SHP77 (cell line): ENCODE measurements at regions not wholly inside any gene's neighbourhood (a gene's known extent, or its start where the extent isn't known, plus 50 kb on each side); places are given as distances from the start of the nearest gene placed in this dataset.
"Not testable (repeated sequence)": the region's sequence is repeated elsewhere in the genome, so short reads cannot be mapped to it uniquely, and the experiment has no call there.

ENCODE experiments used
- DNase-seq, 2 experiments: peaks; one replicate each; lab custom pipeline; 2025; lab: John Stamatoyannopoulos, UW

DNA sequence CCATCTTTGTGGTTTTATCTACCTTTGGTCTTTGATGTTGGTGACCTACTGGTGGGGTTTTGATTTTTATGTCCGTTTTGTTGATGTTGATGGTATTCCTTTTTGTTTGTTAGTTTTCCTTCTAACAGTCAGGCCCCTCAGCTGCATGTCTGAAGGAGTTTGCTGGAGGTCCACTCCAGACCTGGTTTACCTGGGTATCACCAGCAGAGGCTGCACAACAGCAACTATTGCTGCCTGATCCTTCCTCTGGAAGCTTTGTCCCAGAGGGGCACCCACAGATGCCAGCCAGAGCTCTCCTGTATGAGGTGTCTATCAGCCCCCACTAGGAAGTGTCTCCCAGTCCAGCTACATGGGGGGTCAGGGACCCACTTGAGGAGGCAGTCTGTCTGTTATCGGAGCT is 199.3 kb upstream of the WDFY3 start:
- no peak for DNase-seq

DNA sequence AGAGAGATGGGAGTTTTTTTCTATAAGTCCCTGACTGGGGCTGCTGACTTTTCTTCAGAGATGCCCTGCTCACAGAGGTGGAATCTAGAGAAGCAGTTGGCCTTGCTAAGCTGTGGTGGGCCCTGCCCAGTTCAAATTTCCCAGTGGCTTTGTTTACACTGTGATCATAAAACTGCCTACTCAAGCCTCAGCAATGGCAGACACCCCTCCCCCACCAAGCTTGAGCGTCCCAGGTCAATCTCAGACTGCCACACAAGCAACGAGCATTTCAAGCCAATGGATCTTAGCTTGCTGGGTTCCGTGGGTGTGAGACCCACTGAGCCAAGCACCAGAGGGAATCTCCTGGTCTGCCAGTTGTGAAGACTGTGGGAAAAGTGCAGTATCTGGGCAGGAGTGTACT is 199.8 kb upstream of the WDFY3 start:
- DNase-seq: peak; percentile 51 to 64

DNA sequence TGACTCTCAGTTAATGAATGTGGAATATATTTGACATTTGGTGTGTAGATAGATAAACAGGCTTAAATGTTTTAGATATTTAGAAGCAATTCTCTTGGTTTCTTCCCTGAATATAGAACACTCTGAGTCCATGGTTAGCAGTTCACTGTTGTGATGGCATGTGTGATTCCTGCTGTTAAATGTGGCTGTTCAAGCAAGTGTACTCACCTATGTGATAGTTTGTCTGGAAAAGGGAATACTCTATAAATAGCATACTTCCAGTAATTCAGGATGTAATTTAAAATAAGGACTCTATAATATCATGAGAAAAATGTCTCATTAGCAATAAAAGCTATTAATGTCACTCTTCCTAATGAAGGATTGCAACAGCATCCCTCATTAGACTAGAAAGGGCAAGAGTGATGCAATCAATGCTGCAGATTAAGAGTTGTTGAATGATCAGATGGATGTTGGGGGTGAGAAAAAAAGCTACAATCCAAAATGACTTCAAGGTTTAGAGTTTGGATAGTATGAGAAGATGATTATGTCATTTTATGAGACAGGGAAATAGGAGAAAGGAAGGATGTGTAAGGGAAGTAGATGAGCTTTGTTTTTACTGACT is 201.8 kb upstream of the WDFY3 start:
- DNase-seq: no peak

DNA sequence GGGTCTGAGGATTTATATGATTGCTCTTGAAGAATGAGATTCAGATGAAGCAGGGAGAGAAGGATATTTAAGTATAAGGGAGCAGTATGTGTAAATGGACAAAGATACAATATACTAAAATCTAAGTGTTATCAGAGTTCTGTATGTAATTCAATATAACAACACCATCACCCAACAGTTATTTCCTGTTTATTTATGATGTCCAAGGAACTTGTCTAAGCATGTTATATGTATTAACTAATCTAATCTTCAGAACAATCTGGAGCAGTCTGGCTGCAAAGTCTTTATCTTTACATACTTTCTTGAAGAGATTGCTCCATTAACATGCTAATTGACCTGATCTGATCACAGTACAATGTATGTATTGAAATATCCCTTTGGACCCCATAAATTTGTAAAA is 203.8 kb upstream of the WDFY3 start:
- DNase-seq: no peak

DNA sequence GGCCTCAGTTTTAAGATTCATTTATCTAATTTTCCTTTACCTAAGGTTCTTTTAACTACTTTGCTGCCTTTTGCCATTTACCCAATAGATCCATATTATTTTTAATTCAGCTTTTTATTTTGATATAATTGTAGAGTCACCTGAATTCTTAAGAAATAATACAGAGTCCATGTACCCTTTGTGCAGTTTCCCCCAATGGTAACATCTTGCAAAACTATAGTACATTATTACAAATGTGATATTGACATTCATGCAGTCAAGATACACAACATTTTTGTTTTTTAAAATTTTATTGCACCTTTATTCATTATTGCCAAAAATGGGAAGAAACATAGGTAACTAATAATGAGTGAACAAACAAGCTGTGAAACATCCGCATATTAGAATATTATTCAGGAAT is 208.7 kb upstream of the WDFY3 start:
- no peak for DNase-seq

DNA sequence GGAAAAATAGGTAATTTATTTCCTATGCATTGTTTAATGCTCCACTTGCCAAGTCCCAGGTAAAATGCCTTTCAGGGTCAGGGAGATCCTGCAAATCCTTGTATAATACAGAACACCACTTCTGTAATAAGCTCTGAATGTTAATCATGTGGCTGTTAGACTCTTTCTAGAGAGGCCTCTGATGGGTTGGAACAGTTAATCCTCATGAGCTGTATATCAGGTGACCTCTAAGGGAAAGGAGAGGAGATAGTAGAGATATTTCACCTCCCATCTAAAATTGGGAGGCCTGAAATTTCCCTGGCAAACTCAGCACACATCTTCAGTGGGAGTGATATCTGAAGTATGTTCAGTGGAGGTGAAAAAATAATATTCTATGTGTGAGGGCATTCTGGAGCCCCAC is 210.6 kb upstream of the WDFY3 start:
- no peak for DNase-seq

DNA sequence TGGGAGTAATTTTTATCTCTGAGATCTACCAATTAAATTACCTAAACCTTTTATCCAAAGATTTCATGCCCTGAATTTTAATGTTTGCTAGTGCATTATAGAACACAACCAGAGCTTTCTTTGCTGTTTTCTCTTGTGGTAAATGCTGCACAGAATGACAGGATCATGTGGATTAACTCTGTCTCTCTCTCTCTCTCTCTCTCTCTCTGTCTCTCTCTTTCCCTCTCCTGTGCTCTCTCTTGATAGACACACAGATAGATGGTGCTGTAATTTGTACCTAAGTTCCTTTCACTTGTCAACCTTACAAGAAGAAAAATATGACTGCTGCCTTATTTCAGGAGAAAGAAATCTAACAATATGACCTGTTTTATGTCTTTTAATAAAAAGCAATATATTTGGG is 211.2 kb upstream of the WDFY3 start:
- no peak for DNase-seq

DNA sequence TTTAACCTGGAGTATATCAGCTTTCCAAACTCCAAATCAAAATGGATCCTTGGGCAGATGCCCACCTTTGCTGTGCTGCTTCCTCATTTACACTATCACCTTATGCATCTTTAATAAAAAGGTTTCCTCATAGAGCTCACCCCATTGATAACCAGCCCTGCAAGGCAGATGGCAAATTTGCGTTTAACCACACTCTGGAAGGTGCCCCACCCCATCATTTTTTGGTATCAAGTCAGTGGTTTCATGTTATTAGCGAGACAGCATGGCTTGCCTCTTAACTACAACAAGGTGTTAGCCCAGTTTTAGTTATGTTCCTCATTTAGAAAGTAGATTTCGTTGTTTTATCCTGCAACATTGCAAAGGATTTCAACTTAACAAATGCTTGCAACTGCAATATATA is 214.0 kb upstream of the WDFY3 start:
- no peak for DNase-seq

DNA sequence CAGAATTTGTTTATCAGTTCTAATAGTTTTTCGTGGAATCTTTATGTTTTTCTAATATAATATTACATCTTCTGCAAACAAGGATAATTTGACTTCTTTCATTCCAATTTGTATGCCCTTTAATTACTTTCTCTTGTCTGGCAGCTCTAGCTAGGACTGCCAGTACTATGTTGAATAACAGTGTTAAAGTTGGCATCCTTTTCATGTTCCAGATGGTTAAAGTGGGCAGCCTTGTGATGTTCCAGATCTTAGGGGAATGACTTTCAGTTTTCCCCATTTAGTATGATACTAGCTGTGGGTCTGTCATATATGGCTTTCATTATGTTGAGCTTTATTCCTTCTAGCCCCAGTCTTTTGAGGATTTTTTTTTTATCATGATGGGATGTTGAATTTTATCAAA is 220.6 kb upstream of the WDFY3 start:
- DNase-seq: no peak

DNA sequence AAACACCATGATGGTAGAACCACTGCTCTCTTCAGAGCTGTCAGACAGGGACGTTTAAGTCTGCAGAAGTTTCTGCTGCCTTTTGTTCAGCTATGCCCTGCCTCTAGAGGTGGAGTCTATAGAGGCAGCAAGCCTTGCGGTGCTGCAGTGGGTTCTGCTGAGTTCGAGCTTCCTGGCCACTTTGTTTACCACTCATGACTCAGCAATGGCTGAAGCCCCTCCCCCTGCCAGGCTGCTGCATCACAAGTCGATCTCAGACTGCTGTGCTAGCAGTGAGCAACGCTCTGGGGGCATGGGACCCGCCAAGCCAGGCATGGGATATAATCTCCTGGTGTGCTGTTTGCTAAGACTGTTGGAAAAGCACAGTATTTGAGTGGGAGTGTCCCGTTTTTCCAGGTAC is 229.5 kb upstream of the WDFY3 start:
- DNase-seq: peak in 1 of 2 experiments; percentile 50

DNA sequence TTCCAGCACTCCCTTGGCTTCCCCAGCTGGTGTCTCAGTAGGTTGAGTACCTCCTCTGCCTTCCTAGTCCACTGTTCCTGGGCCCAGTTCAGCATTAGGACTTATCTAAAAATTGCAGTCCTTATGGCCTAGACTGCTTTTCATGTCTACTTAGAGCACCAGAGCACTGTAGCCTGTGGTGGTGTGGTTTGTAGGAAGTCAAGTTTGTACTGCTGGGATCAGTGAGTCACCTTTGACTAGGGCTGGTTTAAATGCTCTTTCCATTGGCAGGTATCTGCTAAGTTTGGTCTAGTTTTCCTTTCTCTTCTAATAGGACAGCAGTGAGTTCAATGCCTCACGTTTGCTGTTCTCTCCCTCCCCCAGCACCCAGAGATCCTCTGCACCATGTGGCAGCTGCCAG is 233.6 kb upstream of the WDFY3 start:
- DNase-seq: no peak

DNA sequence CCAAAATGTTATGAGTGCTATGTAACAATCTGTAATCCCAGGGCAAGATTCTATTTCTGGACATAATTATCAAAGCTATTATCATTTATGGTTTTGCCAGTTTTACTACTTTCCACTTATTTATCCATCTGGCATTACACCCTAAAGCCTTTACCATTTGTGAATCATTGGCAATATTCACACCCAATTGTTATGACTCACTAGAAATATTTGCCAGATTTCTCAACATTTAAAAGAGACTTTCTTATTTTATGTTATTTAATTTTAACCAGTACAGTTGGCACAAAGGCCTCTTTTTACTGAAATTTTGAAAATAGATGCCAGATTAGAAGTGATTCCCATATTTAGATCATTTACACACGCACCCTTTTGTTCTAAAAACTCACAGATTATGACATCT is 242.7 kb upstream of the WDFY3 start:
- no peak for DNase-seq

DNA sequence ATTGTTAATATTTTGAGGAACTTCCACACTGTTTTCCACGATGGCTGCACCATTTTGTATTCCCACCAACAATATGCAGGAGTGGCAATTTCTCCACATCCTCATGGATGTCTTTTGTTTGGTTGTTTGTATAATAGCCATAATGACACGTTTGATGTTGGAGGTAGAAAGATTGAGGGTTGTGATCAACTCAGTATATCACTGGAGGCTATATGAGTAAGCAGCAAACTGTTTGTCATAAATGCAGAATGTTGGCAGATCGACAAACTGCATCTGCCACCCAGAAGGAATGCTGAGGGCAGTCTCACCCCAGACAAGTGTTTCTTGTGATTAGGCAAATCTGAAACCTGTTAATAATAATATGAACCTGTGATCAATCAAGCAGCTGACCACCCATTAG is 243.9 kb upstream of the WDFY3 start:
- DNase-seq: no peak

DNA sequence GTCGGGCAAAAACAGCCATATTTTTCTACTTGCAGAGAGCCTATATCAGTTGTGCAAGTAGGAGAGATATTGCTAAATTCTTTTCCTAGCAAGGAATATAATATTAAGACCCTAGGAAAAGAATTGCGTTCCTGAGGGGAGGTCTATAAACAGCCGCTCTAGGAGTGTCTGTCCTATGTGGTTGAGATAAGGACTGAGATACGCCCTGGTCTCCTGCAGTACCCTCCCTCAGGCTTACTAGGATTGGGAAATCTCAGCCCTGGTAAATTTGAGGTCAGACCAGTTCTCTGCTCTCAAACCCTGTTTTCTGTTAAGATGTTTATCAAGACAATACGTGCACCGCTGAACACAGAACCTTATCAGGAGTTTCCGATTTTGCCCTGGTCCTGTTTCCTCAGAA is 250.1 kb upstream of the WDFY3 start:
- not testable (repeated sequence) for DNase-seq

DNA sequence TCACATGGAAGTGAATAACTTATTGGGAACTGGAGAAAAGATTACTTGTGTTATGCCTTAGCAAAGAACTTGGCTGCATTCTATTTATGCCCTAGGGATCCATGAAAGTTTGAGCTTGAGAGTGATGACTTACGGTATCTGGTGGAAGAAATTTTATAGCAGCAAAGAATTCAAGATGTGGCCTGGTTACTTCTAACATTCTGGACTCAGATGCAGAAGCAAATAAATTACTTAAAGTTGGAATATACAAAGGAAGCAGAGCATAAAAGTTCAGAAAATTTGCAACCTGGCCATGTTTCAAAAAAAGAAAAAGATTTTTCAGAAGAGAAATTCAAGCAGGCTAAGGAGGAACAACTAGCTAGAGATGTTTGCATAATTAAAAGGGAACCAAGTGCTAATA is 252.3 kb upstream of the WDFY3 start:
- no peak for DNase-seq

DNA sequence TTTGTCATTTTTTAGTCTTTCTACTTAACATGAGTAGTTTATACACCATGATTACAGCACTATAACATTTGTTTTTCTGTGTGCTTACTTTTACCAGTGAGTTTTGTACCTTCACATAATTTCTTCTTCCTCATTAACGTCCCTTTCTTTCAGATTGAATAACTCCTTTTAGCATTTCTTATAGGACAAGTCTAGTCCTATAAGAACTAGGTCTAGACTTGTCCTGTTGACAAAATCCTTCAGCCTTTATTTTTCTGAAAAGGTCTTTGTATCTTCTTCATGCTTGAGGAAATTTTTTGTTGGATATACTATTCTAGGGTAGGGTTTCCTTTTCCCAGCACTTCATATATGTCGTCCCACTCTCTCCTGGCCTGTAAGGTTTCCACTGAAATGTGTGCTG is 253.3 kb upstream of the ARHGAP24 start:
- DNase-seq: no peak

DNA sequence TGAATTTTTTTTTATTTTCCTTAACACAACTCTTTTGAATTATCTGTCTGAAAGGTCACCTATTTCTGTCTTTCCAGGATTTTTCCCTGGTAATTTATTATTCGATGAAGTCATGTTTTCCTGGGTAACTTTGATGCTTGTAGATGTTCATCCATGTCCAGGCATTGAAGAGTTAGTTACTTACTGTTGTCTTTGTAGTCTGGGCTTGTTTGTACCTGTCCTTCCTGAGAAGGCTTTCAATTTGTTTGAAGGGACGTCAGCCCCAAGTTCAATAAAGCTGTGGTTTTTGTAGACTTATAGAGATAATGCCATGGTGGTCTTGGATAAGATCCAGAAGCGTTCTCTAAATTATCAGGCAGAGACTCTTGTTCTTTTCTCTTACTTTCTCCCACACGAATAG is 252.4 kb upstream of the ARHGAP24 start:
- DNase-seq: no peak

DNA sequence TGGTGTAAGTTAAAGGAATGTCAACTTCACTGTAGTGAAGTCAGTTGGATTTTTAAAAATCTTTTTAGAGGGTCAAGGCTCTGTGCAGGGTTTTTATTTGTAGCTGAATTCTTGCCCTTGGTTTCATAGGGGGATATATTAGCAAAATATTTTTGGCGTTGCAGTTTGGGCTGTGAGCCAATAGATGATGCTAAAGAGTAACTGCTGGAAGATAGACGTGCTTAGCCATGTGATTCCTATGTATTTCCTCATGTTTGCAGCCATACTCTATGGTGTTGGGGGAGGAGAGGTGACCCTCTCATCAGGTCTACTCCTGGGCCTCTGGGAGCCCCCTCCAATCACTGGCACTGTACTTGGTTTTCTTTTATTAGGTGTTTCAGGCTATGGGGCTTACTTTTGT is 246.7 kb upstream of the ARHGAP24 start:
- DNase-seq: no peak

DNA sequence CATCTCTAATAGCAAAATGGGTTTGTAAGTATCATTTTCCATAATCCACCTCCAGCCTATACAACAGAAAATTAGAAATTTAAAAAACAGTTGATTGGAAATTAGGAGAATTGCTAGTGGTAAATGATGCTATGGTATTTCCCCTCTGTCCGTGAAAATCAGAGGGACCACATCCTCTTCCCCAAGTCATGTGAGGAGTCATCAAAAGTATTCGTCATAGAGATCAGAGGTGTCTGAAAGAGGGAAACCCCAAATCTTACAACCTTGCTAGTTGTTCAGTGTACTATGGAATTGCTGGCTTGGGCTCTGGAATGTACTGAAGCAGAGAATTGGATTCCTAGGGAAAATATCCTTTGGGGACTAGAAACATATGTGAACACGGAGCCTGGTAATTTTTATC is 241.4 kb upstream of the ARHGAP24 start:
- no peak for DNase-seq

DNA sequence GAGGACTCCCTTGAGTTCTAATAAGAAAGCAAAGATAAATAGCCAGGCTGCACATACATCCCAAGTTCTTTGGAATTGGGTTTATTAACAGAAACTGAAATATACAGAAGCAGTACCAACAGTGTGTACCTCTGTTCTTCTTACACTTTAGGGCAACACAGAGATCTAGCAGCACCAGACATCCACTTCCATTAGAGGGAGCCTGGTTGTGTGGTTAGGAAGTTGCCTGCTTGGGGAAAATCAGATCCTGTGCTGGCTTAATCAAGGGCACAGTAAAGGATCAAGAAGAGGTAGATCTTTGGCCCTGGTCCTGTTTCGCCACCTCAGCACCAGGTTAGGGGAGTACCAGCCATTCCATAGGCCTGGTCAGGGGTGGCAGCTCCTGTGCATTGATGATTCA is 231.1 kb upstream of the ARHGAP24 start:
- no peak for DNase-seq

DNA sequence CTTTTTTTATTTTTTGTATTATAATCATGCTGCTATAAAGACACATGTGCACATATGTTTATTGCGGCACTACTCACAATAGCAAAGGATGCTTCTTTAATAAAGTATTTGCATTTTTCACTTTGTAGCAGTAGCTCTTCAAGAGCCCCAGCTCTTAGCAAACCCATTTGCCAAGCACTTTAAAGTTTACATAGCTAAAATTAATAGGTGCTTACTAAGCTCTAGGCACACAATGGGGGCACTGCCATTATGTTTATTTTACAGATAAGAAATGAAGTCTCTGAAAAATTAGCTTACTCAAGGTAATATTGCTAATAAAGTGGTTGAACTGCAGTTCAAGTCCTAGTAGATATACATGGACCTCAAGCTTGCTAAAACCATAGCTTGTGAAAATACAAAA is 230.3 kb upstream of the ARHGAP24 start:
- DNase-seq: no peak

DNA sequence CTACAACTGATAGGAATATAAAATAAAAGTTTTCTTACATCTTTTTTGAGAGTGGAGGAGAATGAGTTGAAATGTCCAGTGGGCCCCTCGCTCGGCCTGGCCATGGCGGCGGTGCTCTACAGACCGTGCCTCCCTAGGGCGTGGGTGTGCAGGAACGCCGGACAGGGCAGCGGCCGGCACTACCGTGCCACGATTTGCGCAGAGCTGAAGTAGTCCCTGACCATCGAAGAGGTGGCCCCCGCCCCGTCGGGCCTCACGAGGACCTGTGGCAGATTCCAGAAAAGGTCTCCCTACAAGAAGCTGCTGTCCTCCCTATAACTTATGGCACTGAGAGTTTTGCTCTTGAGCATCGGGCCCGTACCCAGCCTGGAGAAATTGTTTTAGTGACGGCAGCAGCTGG is 228.9 kb upstream of the ARHGAP24 start:
- DNase-seq: no peak

DNA sequence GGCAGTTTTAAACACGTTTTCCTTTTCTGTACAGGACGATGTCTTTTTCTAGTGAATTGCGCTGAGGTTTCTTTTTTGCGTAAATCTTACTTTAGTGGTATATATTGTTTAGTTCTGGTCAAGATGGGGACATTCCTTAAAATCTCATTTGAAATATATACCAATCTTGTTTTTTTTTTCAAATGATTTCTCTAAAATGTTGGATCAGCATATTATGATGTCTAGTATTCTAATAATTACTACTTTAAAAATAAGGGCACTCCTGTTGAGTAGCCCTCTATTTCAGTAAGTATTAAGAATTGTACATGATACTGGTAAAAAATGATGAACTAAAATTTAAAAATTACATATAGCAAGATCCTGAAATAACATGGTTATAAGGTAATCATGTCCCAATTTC is 224.1 kb upstream of the ARHGAP24 start:
- DNase-seq: no peak

DNA sequence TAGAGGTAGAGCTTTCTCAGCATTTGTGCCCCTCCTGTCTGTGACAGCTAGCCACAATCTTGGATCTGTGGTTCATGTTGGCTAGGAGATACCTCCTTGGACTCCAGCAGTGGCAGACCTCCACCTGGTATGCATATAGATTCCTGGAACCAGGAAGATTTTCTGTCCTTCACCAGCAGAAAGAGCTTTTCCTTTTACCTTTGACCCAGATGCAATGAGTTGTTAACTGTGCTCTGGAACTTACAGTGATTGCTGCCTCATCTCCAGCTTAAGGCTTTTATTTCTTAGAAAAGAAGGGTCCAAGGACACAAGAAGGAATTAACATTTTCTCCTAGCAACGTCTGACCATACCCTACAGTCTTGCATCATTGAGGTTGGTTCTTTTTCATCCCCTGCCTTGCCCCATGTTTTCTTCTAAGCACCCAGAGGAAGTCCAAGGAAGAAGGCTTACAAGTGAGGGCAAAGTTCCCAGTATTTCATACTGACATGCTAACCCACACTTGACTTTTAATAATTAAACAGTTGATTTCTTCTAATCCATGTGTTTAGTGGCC is 217.1 kb upstream of the ARHGAP24 start:
- no peak for DNase-seq

DNA sequence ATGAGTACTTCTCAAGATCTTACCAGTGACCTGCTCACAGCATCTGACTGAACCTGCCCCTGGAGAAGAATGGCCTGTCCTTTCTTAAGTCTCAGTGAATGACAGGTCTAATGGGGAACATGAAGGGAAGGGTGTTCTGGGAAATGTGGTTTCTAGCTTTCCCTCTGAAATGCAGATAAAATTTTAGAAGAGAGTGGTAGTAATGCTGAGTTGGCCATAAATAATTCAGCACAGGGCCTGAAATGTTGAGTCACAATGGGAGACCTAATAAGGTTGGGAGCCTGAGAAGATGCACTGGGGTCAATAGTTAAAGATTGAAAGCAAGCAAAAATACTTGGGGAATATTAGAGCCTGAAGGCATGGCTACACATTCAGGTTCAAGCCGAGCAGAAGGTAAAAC is 214.9 kb upstream of the ARHGAP24 start:
- no peak for DNase-seq
